MM.1S (cell line): ENCODE measurements at regions not wholly inside any gene's neighbourhood (a gene's known extent, or its start where the extent isn't known, plus 50 kb on each side); places are given as distances from the start of the nearest gene placed in this dataset.

ENCODE experiments used
- EZH2 ChIP-seq: fragments of 300-600 bp; sonication (generic); optimal IDR thresholded peaks from 2 replicates; pipeline ENCODE3; 2017; ENCODE audit warnings: low read depth, mild to moderate bottlenecking, antibody characterized with exemption, low read length, mixed read lengths
- EZH2phosphoT487 ChIP-seq: fragments of 300-600 bp; sonication (generic); IDR thresholded peaks from 2 replicates; pipeline ENCODE4 v1.6.1; 2018; ENCODE audit warnings: antibody characterized with exemption, low read length
- TF ChIP-seq, protein P1 (sequence below): fragments of 300-600 bp; sonication (generic); IDR thresholded peaks from 2 replicates; pipeline ENCODE4 v1.5.1; 2016; ENCODE audit warnings: antibody characterized with exemption, low read length, mixed read lengths

GRCh38 chrX:784829-785228 lies 154.2 kb downstream of the SHOX start:
- TF ChIP-seq EZH2: no peak
- no peak for TF ChIP-seq EZH2phosphoT487
- TF ChIP-seq, protein P1, sequence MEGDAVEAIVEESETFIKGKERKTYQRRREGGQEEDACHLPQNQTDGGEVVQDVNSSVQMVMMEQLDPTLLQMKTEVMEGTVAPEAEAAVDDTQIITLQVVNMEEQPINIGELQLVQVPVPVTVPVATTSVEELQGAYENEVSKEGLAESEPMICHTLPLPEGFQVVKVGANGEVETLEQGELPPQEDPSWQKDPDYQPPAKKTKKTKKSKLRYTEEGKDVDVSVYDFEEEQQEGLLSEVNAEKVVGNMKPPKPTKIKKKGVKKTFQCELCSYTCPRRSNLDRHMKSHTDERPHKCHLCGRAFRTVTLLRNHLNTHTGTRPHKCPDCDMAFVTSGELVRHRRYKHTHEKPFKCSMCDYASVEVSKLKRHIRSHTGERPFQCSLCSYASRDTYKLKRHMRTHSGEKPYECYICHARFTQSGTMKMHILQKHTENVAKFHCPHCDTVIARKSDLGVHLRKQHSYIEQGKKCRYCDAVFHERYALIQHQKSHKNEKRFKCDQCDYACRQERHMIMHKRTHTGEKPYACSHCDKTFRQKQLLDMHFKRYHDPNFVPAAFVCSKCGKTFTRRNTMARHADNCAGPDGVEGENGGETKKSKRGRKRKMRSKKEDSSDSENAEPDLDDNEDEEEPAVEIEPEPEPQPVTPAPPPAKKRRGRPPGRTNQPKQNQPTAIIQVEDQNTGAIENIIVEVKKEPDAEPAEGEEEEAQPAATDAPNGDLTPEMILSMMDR: no peak
